GM12874 (cell line): ENCODE measurements at regions not wholly inside any gene's neighbourhood (a gene's known extent, or its start where the extent isn't known, plus 50 kb on each side); places are given as distances from the start of the nearest gene placed in this dataset.

Experiments
- TF ChIP-seq, protein P1 (sequence below): IDR thresholded peaks from 2 replicates; pipeline ENCODE4 v1.5.1; 2011; ENCODE audit warnings: low read depth, mild to moderate bottlenecking, control low read depth, low read length, moderate library complexity; ENCODE audit not compliant: insufficient read depth

DNA sequence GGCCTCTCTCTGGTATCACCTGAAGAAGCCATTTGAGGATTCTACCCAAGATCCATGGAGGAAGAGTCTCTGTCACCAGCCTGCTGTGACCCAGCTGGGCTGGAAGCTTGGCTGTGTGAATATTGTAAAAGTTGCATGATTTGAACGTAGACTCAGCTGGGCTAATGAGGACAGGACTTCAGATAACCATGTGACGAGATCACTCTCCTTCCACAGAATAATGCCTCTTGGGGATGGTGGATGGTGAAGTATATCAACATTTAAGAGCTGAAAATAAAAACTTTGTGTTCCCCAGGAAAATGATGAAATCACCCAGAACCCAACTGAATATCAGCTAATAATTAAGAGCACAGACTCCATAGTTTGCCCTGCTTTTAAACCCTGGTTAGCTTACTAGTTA, 427.9 kb downstream of the CD83 start:
- TF ChIP-seq, protein P1, sequence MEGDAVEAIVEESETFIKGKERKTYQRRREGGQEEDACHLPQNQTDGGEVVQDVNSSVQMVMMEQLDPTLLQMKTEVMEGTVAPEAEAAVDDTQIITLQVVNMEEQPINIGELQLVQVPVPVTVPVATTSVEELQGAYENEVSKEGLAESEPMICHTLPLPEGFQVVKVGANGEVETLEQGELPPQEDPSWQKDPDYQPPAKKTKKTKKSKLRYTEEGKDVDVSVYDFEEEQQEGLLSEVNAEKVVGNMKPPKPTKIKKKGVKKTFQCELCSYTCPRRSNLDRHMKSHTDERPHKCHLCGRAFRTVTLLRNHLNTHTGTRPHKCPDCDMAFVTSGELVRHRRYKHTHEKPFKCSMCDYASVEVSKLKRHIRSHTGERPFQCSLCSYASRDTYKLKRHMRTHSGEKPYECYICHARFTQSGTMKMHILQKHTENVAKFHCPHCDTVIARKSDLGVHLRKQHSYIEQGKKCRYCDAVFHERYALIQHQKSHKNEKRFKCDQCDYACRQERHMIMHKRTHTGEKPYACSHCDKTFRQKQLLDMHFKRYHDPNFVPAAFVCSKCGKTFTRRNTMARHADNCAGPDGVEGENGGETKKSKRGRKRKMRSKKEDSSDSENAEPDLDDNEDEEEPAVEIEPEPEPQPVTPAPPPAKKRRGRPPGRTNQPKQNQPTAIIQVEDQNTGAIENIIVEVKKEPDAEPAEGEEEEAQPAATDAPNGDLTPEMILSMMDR = no peak

DNA sequence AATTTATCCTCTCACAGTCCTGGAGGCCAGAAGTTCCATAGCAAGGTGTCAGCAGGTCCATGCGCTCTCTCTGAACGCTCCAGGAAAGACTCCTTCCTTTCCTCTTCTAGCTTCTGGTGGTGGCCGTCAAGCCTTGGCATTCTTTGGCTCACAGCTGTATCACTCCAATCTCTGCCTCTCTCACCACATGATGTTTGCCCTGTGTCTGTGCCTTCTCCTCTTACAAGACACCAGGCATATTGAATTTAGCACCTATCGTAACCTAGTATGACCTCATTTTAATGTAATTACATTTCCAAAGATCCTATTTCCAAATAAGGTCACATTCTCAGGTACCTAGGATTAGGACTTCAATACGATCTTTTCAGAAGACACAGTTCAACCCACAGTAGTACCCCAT, 428.5 kb downstream of the CD83 start:
- TF ChIP-seq, protein P1 = no peak

DNA sequence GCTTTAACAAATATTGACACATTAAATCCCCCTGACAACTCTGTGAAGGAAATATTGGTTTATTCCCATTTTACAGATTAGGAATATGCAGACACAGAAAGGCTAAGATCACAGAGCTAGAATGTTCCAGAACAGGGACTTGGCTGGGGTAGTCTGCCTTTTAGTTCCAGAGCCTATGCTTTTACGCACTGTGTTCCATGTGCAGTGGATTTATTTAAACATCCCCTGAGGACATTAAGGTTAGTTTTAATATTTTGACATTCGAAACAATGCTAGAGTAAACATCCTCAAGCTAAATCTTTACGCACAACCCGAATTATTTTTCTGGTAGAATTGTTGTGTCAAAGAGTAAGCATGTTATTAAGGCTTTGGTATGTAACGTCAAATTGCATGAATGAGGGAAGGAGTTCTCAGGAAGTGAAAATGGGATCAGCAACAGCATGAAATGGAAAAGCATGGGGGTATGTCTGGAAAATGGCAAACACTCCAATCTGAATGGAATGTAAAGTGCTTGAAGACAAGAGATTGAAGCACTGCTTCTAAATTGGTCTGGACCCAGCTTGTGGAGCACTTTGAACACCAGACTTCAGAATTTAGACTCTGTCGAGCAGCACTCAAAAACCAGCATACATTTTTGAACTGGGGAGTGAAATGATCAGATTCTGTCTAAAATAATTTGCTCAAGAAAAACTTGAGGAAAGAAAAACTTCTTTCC, 429.9 kb downstream of the CD83 start:
- TF ChIP-seq, protein P1 = no peak

DNA sequence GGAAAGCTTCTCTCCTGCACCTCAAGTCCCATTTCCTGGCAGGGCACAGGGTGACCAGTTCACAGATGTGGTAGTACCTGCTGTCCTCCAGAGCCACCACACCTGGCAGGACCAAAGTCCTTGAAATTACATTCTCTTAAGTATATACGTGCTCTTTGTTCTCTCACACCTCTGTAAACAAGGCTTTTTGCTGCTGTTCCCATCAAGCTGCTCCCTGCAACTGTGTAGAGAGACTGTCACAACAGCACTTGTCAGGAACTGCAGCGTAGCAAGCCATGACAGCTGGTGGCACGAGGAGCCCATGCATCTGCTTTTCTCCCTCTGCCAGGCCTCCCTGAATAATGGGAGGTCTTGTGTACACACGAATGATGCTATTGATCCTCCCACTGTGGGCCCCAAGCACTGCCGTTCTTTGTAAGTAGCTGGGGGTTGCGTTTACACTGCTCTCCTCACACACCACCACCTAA, 431.8 kb downstream of the CD83 start:
- TF ChIP-seq, protein P1 = no peak

DNA sequence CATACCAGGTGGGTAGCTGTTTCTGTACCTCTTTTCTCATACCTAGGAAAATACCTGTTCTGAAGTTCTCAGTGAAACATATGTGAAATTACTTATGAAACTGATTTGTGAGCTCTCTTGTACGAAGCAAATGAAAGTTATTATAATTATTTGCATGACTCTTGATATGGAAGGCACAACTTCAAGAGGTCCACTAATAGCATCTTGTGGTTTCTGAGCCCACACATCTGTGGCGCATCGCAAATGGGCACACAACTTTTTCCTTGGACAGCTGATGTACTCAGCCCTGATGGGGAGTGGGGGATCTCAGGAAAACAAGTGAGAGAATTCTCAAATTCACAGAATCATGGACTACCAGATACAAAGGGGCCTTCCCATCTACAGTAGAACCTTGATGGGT, 432.3 kb downstream of the CD83 start:
- TF ChIP-seq, protein P1 = no peak

DNA sequence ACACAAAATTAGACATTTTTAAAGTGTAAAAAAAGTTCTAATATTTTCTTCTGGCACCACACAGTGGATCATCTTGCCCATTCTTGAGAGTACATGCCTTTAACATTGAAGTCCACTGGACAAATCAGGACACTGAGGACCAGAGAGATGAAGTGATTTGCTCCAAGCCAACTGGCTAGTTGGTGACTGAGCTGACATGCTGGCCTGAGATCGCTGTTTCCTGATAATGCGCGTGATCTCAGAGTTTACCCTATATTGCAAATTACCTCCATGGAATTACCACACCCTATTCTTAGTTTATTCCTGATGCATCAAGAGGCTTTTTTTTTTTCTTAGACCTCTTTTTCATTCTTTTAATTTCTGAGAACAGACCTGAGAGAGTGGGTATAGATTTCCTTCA, 432.8 kb downstream of the CD83 start:
- TF ChIP-seq, protein P1 = no peak

DNA sequence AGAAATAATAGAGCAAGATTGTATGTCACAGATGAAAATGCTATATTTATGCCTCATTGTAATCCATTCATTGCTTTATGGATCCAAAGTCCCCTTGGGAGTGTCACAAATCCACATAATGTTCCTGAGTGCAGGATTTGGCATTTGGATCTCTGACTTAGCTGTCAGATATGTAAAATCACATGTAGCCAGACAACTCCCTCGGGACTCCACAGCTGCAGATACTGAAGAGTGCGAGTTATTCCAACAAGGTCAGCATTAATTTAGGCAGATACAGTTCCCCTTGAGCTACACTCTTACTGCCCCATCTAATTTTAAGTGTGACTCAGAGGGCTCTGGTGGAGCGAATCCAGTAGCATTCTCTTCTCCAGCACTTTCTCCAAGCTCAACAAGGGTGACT, 433.2 kb downstream of the CD83 start:
- TF ChIP-seq, protein P1 = no peak
